ENCODE measurements at regions not wholly inside any gene's neighbourhood (a gene's known extent, or its start where the extent isn't known, plus 50 kb on each side); places are given as distances from the start of the nearest gene placed in this dataset.

GRCh38 chr16:6105115-6105514, 1007.5 kb upstream of the EEF2KMT start:
- DNase-seq: no peak

- DNase-seq: no peak
Observed at GRCh38 chr16:6104428-6104827, 1006.8 kb upstream of the EEF2KMT start.

- DNase-seq: no peak
Observed at GRCh38 chr16:6103561-6103960, 1006.0 kb upstream of the EEF2KMT start.

DNA sequence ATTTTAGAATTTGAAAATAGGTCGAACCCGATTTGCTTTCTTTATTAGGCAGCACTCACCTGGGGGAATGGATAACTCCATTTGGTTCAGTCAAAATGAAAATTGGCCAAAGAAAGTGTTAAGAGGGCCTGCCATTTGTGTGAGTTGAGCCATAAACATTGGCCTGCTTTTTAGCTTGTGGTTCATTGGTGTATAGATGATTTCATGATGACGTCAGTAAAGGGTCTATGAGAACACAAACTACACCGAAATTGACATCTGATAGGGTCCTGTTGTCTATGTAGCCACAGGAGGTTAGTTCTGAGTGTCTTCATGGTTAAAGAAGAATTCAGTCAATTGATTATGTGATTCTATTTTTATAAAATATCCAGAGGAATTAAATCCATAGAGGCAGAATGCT, 1001.5 kb upstream of the EEF2KMT start:
- no peak for DNase-seq

GRCh38 chr16:6096931-6097670, 999.5 kb upstream of the EEF2KMT start:
- no peak for DNase-seq

DNA sequence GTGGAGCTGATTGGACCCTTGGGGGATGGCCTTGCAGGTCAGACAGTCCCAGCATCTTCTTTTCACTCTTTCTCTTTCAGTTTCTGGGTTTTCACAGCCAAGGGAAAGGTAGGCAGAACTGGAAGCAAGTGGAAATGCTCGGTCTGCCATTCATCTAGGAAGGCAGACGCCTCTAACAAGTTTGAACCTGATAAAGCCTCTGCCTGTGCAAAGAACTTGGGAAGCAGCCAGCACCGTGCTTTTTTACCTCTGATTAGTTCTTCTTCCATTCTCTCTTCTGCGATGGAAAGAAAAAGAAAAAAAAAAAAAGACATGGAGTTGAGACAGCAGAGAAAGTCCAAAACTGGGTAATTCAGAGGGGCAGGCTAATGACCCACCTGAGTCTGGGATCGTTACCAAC, 997.8 kb upstream of the EEF2KMT start:
- DNase-seq: no peak

- no peak for DNase-seq
Observed at GRCh38 chr16:6091021-6091420, 993.4 kb upstream of the EEF2KMT start.

DNA sequence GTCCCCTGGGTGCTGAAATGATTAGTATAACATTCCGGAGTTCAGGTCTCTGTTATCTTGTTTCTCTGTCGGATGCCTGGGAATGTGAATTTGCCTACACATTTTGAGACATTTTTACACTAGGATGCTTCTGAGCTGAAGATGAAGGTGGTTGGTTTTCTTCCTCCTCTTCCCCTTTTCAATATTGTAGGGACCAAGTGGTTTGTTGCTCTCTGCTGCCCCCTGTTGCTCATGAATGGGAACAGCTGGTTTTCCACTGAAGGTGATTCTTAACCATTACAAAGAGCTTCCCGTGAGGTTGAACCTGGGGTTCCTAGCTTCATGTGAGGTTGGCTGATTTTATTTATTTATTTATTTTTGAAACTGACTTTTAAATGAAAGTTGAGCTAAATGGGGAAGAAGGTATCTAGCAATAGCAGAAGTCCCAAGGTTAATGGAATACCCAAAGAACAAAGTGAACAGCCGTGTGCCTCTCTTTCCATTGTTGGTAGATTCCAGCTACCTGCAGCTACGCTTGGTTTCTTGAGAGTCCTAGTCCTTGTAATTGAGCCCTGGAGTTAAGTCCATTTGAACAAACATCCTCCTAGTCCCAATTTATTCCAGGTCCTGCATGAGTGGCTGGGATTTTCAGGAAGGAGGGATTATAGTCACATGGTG, 983.9 kb upstream of the EEF2KMT start:
- DNase-seq: no peak

DNA sequence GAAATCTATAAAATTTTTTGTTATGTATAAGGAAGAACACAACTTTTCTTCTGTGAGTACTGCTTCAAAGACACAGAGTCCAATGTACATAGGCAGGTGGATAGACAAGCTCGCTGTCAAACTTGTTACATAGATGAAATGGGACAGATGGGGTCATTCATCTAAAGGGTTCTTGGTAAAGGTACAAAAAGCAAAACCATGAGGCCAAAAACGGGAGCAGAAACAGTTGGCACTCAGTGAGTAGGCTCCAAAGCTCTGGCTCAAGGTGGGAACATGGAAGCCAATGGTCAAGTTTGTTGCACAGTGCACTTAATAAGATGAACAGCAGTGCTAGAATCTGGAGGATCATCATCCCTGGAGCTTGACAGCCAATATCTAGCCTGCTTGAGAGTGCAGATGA, 979.0 kb upstream of the EEF2KMT start:
- DNase-seq: no peak

DNA sequence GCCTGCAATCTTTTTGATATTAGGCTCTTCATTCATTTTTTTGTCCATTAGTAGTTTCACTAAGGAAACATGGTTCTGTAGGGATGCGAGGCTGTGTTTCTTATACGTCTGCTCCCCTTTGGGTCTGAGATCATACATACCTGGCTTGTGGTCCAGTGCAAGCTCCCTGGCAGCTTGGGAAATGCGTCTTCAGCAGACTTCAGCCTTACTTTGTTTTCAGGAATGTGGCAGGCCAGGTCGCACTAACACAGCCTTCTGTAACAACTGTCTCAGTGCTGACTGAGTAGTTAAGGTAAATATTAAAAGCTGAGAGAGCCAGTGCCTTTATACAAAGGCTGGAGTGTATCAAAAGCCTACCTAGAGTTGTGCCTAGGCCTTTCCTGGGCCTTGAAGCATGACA, 970.5 kb upstream of the EEF2KMT start:
- no peak for DNase-seq

GRCh38 chr16:6066652-6067051, 969.1 kb upstream of the EEF2KMT start:
- no peak for DNase-seq

DNA sequence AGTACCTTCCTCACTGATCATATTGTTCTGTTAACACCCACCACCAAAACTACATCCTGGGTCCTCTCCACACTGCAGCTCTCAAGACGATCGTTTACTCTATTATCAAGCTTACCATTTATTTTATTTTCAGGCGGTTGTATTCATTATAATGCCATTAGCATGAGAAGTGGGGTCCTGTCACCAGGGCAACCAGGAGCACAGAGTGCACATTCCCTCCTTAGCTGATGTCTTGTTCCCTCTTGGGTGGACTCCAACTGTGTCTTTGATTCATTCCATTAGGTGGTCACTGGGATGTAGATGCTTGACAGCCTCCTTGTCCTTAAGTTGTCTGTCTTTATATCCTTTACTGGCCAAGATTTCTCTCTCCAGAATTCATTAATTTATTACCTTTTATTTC, 965.9 kb upstream of the EEF2KMT start:
- DNase-seq: no peak

DNA sequence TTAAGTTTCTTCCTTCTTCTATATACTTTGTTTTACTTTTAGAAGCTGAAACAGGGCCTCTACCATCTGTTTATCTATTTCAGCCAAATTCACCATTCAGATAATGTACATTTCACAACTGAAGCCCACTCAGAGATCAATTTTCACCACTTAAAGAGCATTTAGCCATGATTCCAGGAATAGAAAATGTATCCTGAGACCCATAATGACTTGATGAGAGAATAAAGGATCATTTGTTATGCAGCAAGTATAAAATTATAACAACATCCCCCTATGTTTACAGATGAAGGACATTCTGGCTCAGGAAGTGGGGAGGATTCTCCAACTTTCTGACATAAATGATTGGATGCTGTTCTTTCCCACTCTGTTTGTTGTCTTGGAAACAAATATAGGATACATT, 962.1 kb upstream of the EEF2KMT start:
- no peak for DNase-seq

GRCh38 chr16:6057821-6058220, 960.2 kb upstream of the EEF2KMT start:
- no peak for DNase-seq

- no peak for DNase-seq
Observed at GRCh38 chr16:6048017-6048416, 950.4 kb upstream of the EEF2KMT start.

DNA sequence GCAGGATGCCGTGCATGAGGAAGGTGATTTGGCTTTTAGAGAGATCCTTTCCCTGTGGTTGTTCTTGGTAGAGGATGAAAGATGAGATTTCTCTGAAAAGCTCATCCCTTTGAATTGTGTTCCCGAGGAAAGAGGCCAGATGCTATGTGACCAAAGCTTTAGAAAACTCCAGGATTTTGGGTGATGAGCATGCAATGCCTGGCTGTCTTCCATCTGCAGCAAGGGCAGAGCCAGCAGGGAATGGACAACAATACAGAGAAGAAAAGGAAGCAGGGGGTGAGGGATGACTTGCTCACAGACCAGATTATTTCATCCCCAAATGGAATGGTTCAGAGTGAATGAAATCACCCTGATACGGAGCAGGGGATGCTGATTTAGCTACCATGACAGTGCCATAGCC, 949.7 kb upstream of the EEF2KMT start:
- no peak for DNase-seq

- DNase-seq: no peak
Observed at GRCh38 chr16:6038941-6039645, 941.5 kb upstream of the EEF2KMT start.

- no peak for DNase-seq
Observed at GRCh38 chr16:6035161-6035560, 937.6 kb upstream of the EEF2KMT start.

- DNase-seq: no peak
Observed at GRCh38 chr16:6034511-6034910, 936.9 kb upstream of the EEF2KMT start.

- DNase-seq: no peak
Observed at GRCh38 chr16:6032438-6032837, 934.8 kb upstream of the EEF2KMT start.

- no peak for DNase-seq
Observed at GRCh38 chr16:6031567-6031966, 934.0 kb upstream of the EEF2KMT start.

GRCh38 chr16:6031102-6031501, 933.5 kb upstream of the EEF2KMT start:
- DNase-seq: no peak

- no peak for DNase-seq
Observed at GRCh38 chr16:6027733-6028132, 930.1 kb upstream of the EEF2KMT start.

- no peak for DNase-seq
Observed at GRCh38 chr16:6023449-6023848, 925.9 kb upstream of the EEF2KMT start.

Data from activated gamma-delta T cell treated with Interleukin-2 at 50 U/mL for 16 hours (primary cell).